Islet of Langerhans (tissue), 1 donor: ENCODE measurements at regions not wholly inside any gene's neighbourhood (a gene's known extent, or its start where the extent isn't known, plus 50 kb on each side); places are given as distances from the start of the nearest gene placed in this dataset.
A peak's percentile ranks its signal among the peaks of the same experiment; 100 is the strongest.

Experiments used
- FAIRE-seq: peaks from one replicate; lab custom pipeline; 2011; peaks lifted over from hg19 to GRCh38; lab: Jason Lieb, UNC

DNA sequence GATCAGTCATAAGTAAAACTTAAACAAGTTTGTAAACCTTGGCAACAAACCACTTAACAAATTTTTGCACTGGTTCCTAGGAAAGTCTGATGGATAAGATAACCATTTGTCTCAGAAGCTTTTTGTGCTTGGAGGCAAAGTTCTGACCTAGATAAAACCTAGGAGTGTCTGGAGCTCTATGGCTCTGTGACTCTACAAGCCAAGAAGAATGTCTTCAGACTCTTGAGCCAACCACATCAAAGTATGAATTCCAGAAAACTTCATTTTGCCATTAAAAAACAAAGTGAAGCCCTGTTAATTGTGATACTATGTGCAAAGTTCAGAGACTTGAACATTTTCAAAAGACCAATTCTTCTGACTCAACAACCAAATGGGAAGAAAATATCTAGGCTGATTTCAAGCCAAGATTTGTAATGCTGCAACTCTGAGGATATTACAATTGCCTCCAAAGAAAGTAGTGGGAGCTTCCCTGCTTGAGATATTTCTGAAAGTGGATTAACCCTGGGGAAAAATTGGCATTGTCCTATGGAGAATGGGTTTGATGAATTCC is 158.1 kb upstream of the FOXQ1 start:
- FAIRE-seq, result no peak

DNA sequence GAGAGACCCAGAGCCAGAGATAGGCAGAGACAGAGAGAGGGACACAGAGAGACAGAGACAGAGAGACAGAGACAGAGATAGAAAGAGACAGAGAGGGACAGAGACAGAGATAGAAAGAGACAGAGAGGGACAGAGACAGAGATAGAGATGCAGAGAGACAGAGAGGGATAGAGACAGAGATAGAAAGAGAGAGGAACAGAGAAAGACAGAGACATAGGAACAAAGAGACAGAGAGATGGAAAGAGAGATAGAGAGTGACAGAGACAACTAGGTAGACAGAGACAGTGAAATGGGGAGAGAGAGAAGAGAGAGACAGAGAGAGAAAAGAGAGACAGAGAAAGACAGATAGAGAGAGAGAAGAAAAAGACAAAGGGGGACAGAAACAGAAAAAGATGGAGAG is 165.4 kb upstream of the FOXQ1 start:
- no peak for FAIRE-seq

GRCh38 chr6:1145768-1146218 is 166.1 kb upstream of the FOXQ1 start:
- FAIRE-seq, result no peak

DNA sequence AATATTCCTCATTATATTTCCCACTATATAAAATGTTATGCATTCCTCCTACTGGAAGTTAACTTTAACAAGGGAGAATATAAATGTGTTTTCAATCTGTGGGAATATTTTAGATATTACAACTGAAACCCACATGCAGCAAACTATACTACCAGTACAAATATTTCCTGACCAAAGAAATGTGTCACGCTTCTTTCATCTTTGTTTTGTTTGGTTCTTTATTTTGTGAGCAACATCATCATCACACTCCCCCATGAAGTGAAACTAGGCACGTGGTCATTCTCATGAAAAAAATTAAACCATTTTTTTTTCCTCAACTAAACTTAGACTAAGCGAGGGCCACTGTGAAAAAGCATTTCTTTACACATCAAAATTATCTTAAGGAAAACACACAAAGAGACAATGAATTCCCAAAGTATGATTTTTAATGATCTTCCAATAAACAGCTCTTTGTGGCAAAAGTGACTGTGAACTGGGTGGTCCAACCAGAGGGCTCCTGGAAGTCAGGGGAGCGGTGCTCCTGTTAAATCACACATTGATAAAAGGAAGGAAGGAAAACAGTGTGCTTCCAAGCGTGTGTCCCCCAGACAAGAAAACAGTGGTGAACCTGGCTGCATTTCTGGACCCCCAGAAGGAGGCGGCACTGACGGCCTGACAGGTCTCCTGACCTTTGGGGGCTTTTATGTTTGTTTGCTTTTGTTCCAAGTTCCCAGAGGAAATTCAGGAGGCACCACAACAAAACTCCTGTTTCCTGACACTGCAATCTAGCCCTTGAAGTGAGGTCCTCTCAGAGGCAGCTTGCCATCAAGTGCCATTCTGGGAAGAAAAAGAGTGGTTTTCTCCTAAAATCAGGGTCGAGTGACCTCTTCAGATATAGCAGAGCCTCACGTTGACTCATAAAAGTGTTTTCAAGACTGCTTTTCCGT is 166.8 kb upstream of the FOXQ1 start:
- no peak for FAIRE-seq

DNA sequence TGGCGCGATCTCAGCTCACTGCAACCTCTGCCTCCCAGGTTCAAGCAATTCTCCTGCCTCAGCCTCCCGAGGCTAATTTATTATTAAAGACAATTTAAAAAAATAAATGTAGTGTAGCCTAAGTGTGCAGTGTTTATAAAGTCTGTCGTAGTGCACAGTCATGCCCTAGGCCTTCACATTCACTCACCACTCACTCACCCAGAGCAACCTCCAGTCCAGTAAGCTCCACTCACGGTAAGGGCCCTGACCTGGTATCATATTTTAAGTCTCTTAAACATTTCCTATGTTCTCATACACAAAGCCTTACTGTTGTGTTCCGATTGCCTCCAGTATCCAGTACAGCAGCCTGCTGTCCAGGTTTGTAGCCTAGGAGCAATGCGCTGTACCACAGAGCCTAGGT is 168.2 kb upstream of the FOXQ1 start:
- no peak for FAIRE-seq

DNA sequence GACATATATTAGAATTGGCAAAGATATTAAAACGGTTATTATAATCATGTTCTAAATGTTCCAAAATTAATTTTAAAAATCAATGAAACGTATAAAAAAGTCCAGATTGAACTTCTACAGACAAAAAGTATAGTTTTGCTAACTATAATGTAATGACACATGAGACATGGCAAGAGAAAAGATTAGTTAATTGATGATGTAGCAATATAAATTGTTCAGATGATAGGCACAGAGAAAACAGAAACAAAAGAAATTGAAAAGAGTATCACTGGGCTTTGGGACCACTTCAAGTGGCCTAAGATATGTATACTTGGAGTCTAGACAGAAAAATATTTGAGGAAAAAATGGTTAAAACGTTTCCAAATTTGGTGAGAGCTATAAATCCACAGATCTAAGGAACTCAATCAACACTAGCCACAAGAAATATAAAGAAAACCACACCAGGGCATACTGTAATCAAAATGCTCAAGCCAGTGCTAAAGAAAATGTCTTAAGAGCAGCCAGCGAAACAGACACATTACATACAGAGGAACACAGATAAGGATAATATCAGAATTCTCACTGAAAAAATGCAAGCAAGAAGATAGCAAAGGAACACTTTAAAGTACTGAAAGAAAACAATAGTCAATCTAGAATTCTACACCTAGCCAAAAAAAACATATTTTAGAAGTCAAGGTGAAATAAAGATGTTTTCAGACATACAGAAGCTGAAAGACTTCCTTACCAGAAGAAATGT is 172.6 kb upstream of the FOXQ1 start:
- no peak for FAIRE-seq

DNA sequence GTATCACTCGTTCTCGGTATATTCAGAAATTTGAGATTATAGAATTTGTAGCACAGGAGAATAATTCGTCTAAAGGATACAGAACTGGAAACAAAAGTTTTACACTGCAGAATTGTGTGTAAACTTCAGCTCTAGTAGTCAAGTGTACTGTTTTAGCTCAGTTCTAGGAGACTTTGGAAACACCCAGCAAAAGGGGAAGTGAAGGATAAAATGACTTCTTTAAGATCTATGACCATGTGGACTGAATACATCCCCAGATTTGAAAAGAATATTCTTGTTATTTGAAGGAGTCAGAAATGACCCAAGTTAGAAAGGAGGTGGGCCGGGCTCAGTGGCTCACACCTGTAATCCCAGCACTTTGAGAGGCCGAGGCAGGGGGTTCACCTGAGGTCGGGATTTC is 174.0 kb upstream of the FOXQ1 start:
- no peak for FAIRE-seq

DNA sequence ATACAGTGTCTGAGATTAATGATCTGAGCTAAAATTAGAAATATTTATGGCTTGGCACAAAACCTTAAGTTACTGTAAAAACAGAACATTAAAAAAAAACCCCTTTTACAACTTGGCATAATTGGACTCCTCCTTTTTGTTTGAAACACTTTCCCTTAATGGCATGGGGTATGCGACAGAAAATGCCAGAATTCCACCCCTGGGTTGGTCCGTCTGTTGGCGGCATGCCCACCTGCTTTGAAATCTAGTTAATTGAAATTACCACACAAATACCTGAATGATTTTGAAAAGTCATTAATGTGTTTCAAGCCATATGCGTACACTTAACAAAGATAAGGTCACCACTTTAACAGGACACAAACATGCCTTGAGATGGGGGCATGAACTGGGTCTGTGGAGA is 175.1 kb upstream of the FOXQ1 start:
- no peak for FAIRE-seq

GRCh38 chr6:1136415-1136774 is 175.5 kb upstream of the FOXQ1 start:
- FAIRE-seq, result peak; percentile 97

- FAIRE-seq, result no peak
Observed at GRCh38 chr6:1135726-1136414, 176.0 kb upstream of the FOXQ1 start.

GRCh38 chr6:1131285-1132079 is 180.4 kb upstream of the FOXQ1 start:
- no peak for FAIRE-seq

GRCh38 chr6:1130709-1131108 is 181.2 kb upstream of the FOXQ1 start:
- FAIRE-seq, result no peak

GRCh38 chr6:1129131-1129530 is 182.8 kb upstream of the FOXQ1 start:
- FAIRE-seq, result no peak

GRCh38 chr6:1127597-1128288 is 184.2 kb upstream of the FOXQ1 start:
- no peak for FAIRE-seq

DNA sequence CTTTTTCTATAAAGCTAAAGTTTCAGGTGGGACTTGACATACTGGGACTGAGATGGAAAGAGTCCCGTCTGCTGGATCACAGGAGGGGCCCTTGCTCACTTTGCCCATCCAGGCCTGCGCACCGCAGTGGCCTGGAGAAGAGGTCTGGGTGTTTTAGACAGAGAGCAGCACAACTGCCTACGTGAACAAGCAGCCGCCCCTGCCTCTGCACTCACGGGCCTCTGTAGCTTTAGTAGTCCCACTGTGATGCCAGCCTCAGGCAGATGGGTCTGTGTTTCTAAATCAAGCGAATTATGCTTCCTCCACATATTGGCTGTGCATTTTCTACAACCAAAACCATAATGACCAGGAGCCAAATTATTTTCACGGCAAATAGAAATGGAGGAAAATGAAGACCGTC is 184.8 kb upstream of the FOXQ1 start:
- FAIRE-seq, result no peak

DNA sequence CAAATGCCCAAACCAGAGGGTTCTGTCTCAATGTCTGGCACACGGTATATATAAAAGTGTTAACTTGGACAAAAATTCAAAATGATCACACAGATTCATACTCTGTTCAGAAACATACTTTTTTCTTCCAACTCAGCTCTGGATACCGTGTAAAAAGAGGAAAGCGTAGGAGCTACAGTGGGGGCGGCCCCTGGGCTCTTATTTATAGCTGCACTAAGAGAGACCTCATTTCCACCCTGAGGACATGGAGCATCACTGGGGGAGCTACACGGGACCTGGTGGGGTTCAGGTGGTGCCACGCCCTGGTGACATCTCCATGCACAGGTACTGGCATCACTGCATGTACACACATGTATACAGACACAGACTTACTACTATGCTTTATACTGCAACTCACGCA is 185.9 kb upstream of the FOXQ1 start:
- no peak for FAIRE-seq

DNA sequence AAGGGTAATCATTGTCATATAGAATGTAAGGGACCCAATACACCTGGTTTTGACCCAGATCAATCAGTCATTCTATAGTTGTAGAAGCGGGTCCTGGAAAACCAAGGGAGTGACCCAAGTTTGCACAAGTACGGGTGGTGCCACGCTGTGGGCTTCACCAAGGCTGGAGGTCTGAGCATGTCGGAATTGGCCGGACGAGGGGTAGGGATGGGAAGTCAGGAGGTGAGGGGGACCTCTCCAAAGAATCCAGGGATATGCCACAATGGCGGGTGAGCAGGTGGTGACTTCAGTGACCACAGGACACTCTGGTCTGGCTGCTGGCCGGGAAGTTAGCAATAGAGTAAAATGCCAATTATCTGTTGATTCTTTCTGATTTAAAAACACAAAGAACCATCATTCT is 186.6 kb upstream of the FOXQ1 start:
- FAIRE-seq, result no peak

DNA sequence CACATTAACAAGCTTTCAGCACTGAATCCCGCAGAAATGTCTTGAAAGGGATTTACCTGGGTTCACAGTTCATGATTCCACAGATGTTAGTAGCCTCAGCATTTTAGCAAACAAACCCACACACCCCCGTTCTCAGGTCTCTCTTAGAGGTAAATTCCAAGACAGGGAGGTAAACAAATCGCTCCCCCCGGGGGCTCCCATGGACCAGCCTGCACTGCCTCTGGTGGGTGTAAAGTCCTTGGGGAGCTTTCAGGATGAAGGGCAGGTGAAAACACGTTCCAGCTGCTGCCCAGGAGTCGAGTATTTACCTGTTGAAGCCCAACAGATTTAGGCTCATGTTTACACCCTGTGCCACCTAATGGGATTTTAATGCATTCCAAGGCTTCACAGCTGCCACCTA is 187.0 kb upstream of the FOXQ1 start:
- FAIRE-seq, result no peak

GRCh38 chr6:1123386-1124375 is 188.2 kb upstream of the FOXQ1 start:
- no peak for FAIRE-seq

DNA sequence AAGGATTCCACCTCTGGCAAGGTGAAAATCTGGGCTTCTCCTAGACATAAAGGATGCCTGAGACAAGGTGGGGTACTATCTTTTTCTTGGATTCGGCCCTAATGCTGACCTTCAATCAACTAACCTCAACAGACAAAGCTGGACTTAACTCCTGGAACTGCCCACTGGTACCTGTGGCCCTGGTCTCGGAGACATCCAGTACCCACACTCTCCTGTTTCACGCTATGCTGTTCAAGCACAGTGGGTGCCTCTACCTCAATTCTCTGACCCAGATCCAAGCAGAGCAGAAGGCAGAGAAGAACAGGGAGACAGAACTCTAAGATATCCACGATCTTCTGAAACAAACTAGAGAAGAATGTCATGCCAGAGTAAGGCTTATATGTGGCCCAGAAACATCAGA is 189.8 kb upstream of the FOXQ1 start:
- no peak for FAIRE-seq
